Esophagus muscularis mucosa (tissue), 4 donors: ENCODE measurements at regions not wholly inside any gene's neighbourhood (a gene's known extent, or its start where the extent isn't known, plus 50 kb on each side); places are given as distances from the start of the nearest gene placed in this dataset.

Experiments
- DNase-seq: peaks from one replicate; pipeline ENCODE4 v3.0.0-alpha.2; 2017; ENCODE audit errors: extremely low spot score
- H3K27ac ChIP-seq, 4 donors: fragments of 200-600 bp; sonication (generic); replicated peaks in 1 of 4; 1 replicate in 3 of 4; 2 replicates in 1 of 4; pipeline ENCODE4 v1.5.1; 2016 to 2019; ENCODE audit warnings: mild to moderate bottlenecking in 1 of 4
- H3K27me3 ChIP-seq, 4 donors: fragments of 200-600 bp; sonication (generic); one replicate each; pipeline versions ENCODE4 v1.5.1 to v1.6.0; 2016 to 2019
- H3K36me3 ChIP-seq, 4 donors: fragments of 200-600 bp; sonication (generic); one replicate each; pipeline ENCODE4 v1.5.1; 2016 to 2019
- H3K4me1 ChIP-seq, 4 donors: fragments of 200-600 bp; sonication (generic); one replicate each; pipeline ENCODE4 v1.5.1; 2016 to 2019
- H3K4me3 ChIP-seq, 4 donors: fragments of 200-600 bp; sonication (generic); 1 replicate in 2 of 4; 2 replicates in 2 of 4; pipeline ENCODE4 v1.5.1; 2016 to 2019; ENCODE audit warnings: mild to moderate bottlenecking in 4 of 4, moderate library complexity in 1 of 4
- H3K9me3 ChIP-seq, 4 donors: fragments of 200-600 bp; sonication (generic); 1 replicate in 3 of 4; 2 replicates in 1 of 4; pipeline ENCODE4 v1.5.1; 2016 to 2019
- EP300 ChIP-seq: sonication (generic); formaldehyde crosslinking; IDR thresholded peaks from one replicate; pipeline ENCODE4 v1.6.1; 2017; ENCODE audit warnings: antibody characterized with exemption
- POLR2A ChIP-seq: fragments of 450-650 bp; IDR thresholded peaks from one replicate; pipeline ENCODE4 v1.6.1; 2017; ENCODE audit warnings: antibody characterized with exemption, moderate library complexity, mild to moderate bottlenecking, low read depth
- POLR2AphosphoS5 ChIP-seq, 2 donors: sonication (generic); formaldehyde crosslinking; IDR thresholded peaks; one replicate each; pipeline ENCODE4 v1.6.1; 2017; ENCODE audit warnings: antibody characterized with exemption in 2 of 2
- WGBS: methylation state at CpG from one replicate; pipeline ENCODE4 v1.1.5; 2018; 5-methylcytosine and 5-hydroxymethylcytosine counted together
- intact Hi-C: fragments of 100-400 bp; cut with DNase I; formaldehyde crosslinking; loops from one replicate; pipeline ENCODE4 v1.15.1; 2023
- TF ChIP-seq, protein P1 (sequence below), 3 experiments: fragments of 200-600 bp in 2 of 3; fragments of 450-650 bp in 1 of 3; sonication (generic) in 2 of 3; IDR thresholded peaks; one replicate each; pipeline ENCODE4 v1.5.1; 2017 to 2019; ENCODE audit warnings: antibody characterized with exemption in 3 of 3, mild to moderate bottlenecking in 2 of 3, moderate library complexity in 1 of 3

- intact Hi-C loops, result no loop called here
- Histone ChIP-seq H3K4me3 (no peak overlapping the region), H3K36me3 (no peaks in the 10 kb centered on the region), H3K9me3 (no peaks in the 10 kb centered on the region), H3K27ac (no peak overlapping the region), H3K27me3 (no peaks in the 10 kb centered on the region), H3K4me1 (no peaks in the 10 kb centered on the region)
- no peak for DNase-seq
- TF ChIP-seq POLR2AphosphoS5 (IDR thresholded peaks at IDR 0.05), result no peak
- TF ChIP-seq EP300, result no peak
- TF ChIP-seq, protein P1, sequence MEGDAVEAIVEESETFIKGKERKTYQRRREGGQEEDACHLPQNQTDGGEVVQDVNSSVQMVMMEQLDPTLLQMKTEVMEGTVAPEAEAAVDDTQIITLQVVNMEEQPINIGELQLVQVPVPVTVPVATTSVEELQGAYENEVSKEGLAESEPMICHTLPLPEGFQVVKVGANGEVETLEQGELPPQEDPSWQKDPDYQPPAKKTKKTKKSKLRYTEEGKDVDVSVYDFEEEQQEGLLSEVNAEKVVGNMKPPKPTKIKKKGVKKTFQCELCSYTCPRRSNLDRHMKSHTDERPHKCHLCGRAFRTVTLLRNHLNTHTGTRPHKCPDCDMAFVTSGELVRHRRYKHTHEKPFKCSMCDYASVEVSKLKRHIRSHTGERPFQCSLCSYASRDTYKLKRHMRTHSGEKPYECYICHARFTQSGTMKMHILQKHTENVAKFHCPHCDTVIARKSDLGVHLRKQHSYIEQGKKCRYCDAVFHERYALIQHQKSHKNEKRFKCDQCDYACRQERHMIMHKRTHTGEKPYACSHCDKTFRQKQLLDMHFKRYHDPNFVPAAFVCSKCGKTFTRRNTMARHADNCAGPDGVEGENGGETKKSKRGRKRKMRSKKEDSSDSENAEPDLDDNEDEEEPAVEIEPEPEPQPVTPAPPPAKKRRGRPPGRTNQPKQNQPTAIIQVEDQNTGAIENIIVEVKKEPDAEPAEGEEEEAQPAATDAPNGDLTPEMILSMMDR (IDR thresholded peaks at IDR 0.05), result no peak
- TF ChIP-seq POLR2A, result no peak
- 87% methylated on average over 1 of the region's 1 CpG for WGBS
Observed at GRCh38 chr1:90486134-90486824, 230.8 kb downstream of the BARHL2 start.

- intact Hi-C loops, result no loop called here
- H3K4me3 ChIP-seq, result no peak overlapping the region
- no peaks in the 10 kb centered on the region for H3K27me3 ChIP-seq
- H3K4me1 ChIP-seq, result no peaks in the 10 kb centered on the region
- H3K9me3 ChIP-seq, result no peaks in the 10 kb centered on the region
- H3K27ac ChIP-seq, result no peak overlapping the region
- DNase-seq, result no peak
- 77% methylated on average over 1 of the region's 1 CpG for WGBS
- no peak for TF ChIP-seq POLR2A
- TF ChIP-seq, protein P1 (IDR thresholded peaks at IDR 0.05), result no peak
- TF ChIP-seq EP300, result no peak
- TF ChIP-seq POLR2AphosphoS5 (IDR thresholded peaks at IDR 0.05), result no peak
- no peaks in the 10 kb centered on the region for H3K36me3 ChIP-seq
Observed at GRCh38 chr1:90480271-90480835, 236.7 kb downstream of the BARHL2 start.

DNA sequence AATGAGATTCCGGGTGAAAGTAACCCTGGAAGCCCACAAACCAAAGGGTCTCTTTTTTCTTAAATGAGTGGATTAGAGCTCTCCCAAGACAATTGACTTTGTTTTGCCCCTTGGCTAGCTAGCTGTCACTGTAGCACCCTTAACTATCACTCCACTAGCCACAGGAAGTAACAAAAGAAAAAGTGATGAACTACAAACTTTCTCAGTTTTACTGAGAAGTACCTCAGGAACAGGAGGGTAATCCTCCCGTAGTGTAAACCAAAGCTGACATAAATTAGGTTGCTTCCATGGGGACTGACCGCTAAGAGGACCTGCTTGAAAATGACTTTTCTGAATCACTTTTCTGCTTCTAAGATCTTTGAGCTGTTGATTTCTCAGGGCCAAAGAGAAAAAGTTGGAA is 240.1 kb downstream of the BARHL2 start:
- H3K27ac ChIP-seq, result no peak overlapping the region
- no peak for DNase-seq
- intact Hi-C loops, result no loop called here
- no peaks in the 10 kb centered on the region for H3K36me3 ChIP-seq
- no peaks in the 10 kb centered on the region for H3K4me1 ChIP-seq
- no peak for TF ChIP-seq POLR2AphosphoS5 (IDR thresholded peaks at IDR 0.05)
- no peak for TF ChIP-seq POLR2A
- TF ChIP-seq, protein P1 (IDR thresholded peaks at IDR 0.05), result no peak
- TF ChIP-seq EP300, result no peak
- WGBS, result 84% methylated on average over 3 of the region's 3 CpGs
- H3K27me3 ChIP-seq, result no peaks in the 10 kb centered on the region
- H3K9me3 ChIP-seq, result no peaks in the 10 kb centered on the region
- no peak overlapping the region for H3K4me3 ChIP-seq

DNA sequence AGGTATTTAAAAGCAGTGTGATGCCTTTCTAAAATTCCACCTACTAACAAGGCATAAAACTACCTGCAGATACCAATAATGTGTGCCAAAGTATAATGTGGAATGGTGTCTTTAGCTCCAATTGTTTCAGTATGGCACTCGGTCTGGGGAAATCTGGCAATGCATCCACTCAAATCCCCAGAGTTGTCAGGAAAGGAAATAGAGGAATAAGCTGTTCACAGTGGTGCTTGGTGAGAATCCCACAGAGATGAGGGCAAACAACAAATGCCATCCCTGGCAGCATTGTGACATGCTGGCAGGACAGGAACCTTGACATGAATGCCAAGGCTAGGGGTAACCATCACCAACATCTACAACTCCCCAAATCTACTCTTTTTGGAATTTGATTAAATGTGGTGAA is 240.7 kb downstream of the BARHL2 start:
- H3K36me3 ChIP-seq, result no peaks in the 10 kb centered on the region
- H3K9me3 ChIP-seq, result no peaks in the 10 kb centered on the region
- no peaks in the 10 kb centered on the region for H3K4me1 ChIP-seq
- no peak for TF ChIP-seq POLR2AphosphoS5 (IDR thresholded peaks at IDR 0.05)
- TF ChIP-seq EP300, result no peak
- TF ChIP-seq, protein P1 (IDR thresholded peaks at IDR 0.05), result no peak
- no peak for TF ChIP-seq POLR2A
- no peak for DNase-seq
- intact Hi-C loops, result no loop called here
- no peak overlapping the region for H3K27ac ChIP-seq
- no peaks in the 10 kb centered on the region for H3K27me3 ChIP-seq
- no peak overlapping the region for H3K4me3 ChIP-seq
- 55% methylated on average over 1 of the region's 1 CpG for WGBS

DNA sequence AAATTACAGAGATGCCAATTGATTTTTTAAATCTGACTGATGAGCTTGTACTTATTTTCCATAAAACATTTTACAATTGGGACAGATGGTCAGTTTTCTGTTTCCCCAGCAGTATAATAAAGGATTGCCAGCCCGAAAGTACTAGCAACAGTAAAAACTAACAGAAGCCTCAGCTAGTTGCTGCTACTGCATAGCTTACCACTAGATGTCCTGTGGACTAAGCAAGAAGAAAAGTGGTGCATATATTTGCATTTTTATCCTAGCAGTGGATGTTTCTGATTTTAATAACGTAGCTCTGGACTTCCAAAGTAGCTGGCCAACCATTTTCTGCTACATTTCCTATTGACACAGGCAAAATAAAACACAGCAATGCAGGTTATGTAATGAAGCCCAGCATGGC is 241.5 kb downstream of the BARHL2 start:
- 29% methylated on average over 2 of the region's 2 CpGs for WGBS
- H3K27me3 ChIP-seq, result no peaks in the 10 kb centered on the region
- no peak overlapping the region for H3K4me3 ChIP-seq
- TF ChIP-seq EP300 (no peak), POLR2A (no peak), POLR2AphosphoS5 (IDR thresholded peaks at IDR 0.05) (no peak)
- TF ChIP-seq, protein P1 (IDR thresholded peaks at IDR 0.05), result no peak
- DNase-seq, result no peak
- no peak overlapping the region for H3K27ac ChIP-seq
- intact Hi-C loops, result no loop called here
- no peaks in the 10 kb centered on the region for H3K9me3 ChIP-seq
- H3K4me1 ChIP-seq, result no peaks in the 10 kb centered on the region
- H3K36me3 ChIP-seq, result no peaks in the 10 kb centered on the region
